Colonic mucosa (tissue), 4 donors: ENCODE measurements at regions not wholly inside any gene's neighbourhood (a gene's known extent, or its start where the extent isn't known, plus 50 kb on each side); places are given as distances from the start of the nearest gene placed in this dataset.

Source experiments
- DNase-seq: peaks from one replicate; pipeline ENCODE4 v3.0.0-alpha.2; 2020
- H3K27ac ChIP-seq: fragments of 200-600 bp; one replicate; pipeline ENCODE4 v1.8.0; 2021
- H3K27me3 ChIP-seq: fragments of 200-600 bp; one replicate; pipeline ENCODE4 v1.8.0; 2021
- H3K36me3 ChIP-seq: fragments of 200-600 bp; one replicate; pipeline ENCODE4 v1.8.0; 2021
- H3K4me1 ChIP-seq: fragments of 200-600 bp; one replicate; pipeline ENCODE4 v1.8.0; 2021; ENCODE audit warnings: mild to moderate bottlenecking
- H3K4me3 ChIP-seq: fragments of 200-600 bp; one replicate; pipeline ENCODE4 v1.8.0; 2021
- H3K9ac ChIP-seq, 2 donors: one replicate each; pipeline ENCODE4 v1.7.0; 2013; ENCODE audit warnings: control low read depth in 2 of 2, low read depth in 2 of 2, low read length in 2 of 2
- H3K9me3 ChIP-seq: fragments of 200-600 bp; one replicate; pipeline ENCODE4 v1.8.0; 2021
- intact Hi-C: fragments of 100-400 bp; cut with DNase I; formaldehyde crosslinking; loops from one replicate; pipeline ENCODE4 v1.14.1; 2022
- TF ChIP-seq, protein P1 (sequence below): fragments of 200-600 bp; IDR thresholded peaks from one replicate; pipeline ENCODE4 v1.8.0; 2022; ENCODE audit warnings: antibody characterized with exemption, mild to moderate bottlenecking
- donor health status: healthy.
- donor health status: DM: no; HTN: no; CAD: no.
- donor health status: DM: no; HTN: no; CAD: no.

DNA sequence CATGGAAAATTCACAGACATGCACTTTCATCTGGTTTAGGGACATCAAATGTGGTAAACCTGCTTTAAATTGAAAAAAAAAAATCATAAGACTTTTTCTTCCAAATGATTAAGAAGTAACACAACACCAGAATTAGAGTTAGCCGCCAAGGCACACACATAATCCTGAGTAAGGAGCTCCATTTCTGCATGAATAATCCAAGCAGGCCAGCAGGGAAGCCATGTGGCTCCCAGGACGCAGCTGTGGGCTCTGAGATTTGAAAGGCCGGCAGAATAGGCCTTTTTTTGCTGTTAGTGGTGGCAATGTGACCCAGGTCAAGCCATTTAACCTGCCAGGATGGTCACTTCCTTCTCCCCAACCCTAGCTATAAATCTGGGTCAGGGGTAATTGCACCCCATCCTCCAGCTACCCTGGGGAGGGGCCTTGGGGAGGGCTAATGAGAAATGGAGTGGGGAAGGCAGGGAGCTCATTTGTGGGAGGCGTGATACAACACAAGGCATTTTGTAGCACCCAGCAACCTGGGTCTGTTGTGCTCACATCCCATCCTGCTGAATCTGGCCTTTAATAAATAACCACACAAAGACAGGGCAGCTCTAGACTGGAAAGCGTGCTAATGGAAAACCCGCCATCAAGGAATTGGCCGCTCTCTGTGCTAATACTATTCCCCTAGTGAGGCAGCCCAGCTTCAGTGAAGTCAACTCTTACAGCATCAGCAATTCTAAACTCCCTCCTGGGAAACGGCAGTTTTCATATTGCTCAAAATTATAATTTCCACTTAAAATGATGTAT lies 178.5 kb downstream of the RHOU start:
- no peaks in the 10 kb centered on the region for H3K36me3 ChIP-seq
- H3K4me1 ChIP-seq = no peaks in the 10 kb centered on the region
- intact Hi-C loops = no loop called here
- TF ChIP-seq, protein P1, sequence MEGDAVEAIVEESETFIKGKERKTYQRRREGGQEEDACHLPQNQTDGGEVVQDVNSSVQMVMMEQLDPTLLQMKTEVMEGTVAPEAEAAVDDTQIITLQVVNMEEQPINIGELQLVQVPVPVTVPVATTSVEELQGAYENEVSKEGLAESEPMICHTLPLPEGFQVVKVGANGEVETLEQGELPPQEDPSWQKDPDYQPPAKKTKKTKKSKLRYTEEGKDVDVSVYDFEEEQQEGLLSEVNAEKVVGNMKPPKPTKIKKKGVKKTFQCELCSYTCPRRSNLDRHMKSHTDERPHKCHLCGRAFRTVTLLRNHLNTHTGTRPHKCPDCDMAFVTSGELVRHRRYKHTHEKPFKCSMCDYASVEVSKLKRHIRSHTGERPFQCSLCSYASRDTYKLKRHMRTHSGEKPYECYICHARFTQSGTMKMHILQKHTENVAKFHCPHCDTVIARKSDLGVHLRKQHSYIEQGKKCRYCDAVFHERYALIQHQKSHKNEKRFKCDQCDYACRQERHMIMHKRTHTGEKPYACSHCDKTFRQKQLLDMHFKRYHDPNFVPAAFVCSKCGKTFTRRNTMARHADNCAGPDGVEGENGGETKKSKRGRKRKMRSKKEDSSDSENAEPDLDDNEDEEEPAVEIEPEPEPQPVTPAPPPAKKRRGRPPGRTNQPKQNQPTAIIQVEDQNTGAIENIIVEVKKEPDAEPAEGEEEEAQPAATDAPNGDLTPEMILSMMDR = no peak
- DNase-seq = no peak
- no peak overlapping the region for H3K9ac ChIP-seq
- no peak overlapping the region for H3K27ac ChIP-seq
- no peak overlapping the region for H3K4me3 ChIP-seq
- H3K27me3 ChIP-seq = no peaks in the 10 kb centered on the region
- H3K9me3 ChIP-seq = no peaks in the 10 kb centered on the region

DNA sequence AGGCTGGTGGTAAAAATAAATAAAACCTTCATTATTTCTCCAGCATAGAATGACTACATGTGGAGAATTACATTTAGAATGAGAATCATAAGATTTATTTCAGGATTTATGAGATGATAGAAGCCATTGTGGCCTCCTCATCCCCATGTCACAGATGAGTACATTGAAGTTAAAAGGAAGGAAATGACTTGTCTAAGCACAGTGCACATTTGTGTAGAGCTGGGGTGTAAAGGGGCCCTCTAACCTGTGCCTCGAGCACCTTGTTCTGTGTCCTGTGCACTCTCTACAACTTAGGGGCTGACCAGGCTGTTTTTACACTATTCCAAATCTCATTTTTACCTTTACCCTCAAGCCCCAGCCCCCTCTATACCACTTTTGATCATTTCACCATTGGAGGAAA lies 179.4 kb downstream of the RHOU start:
- H3K27ac ChIP-seq = no peak overlapping the region
- no peaks in the 10 kb centered on the region for H3K9me3 ChIP-seq
- TF ChIP-seq, protein P1 = no peak
- no peak overlapping the region for H3K4me3 ChIP-seq
- H3K9ac ChIP-seq = no peak overlapping the region
- no peak for DNase-seq
- no peaks in the 10 kb centered on the region for H3K36me3 ChIP-seq
- no peaks in the 10 kb centered on the region for H3K27me3 ChIP-seq
- intact Hi-C loops = no loop called here
- no peaks in the 10 kb centered on the region for H3K4me1 ChIP-seq

DNA sequence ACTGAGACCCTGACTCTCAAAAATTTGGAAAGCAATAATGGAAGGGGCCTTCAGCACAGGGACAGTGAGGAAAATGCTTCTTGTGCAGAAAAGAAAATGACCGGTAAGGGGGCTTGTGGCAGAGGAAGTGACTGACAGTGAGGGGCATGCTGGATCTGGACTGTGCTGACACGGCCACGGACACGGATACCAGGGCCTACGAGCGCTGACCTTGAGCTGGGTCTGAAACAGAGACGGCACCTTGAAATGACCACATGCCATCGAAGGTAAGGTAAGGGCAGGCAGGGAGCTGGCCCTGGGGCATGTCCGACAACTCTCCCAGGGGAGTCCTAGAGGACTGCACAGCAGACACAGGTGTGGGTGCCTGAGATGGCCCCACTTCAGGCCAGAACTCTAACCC lies 182.1 kb downstream of the RHOU start:
- no peak overlapping the region for H3K9ac ChIP-seq
- no peaks in the 10 kb centered on the region for H3K9me3 ChIP-seq
- intact Hi-C loops = no loop called here
- no peaks in the 10 kb centered on the region for H3K4me1 ChIP-seq
- TF ChIP-seq, protein P1 = no peak
- H3K4me3 ChIP-seq = no peak overlapping the region
- no peak overlapping the region for H3K27ac ChIP-seq
- no peak for DNase-seq
- no peaks in the 10 kb centered on the region for H3K27me3 ChIP-seq
- no peaks in the 10 kb centered on the region for H3K36me3 ChIP-seq

DNA sequence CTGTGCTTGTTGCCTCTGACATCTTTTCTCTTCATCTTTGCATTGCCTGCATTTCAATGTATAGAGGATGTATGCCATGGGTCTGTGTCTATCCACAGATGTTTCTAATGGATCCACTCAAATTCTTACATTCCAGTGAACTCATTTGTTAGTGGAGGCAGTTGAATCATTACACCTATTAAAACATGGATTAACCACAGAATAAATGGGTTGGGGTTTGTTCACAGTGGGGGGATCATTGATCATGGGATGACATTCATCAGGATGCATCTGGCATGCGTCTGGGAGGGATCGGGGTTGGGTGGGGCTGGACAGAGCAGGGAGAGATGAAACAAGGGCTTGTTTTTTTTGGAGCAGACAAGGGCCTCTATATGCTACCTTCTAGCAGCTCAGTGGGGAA lies 182.5 kb downstream of the RHOU start:
- intact Hi-C loops = no loop called here
- Histone ChIP-seq H3K27ac (no peak overlapping the region), H3K9me3 (no peaks in the 10 kb centered on the region), H3K27me3 (no peaks in the 10 kb centered on the region), H3K4me3 (no peak overlapping the region), H3K36me3 (no peaks in the 10 kb centered on the region), H3K4me1 (no peaks in the 10 kb centered on the region), H3K9ac (no peak overlapping the region)
- TF ChIP-seq, protein P1 = no peak
- no peak for DNase-seq

DNA sequence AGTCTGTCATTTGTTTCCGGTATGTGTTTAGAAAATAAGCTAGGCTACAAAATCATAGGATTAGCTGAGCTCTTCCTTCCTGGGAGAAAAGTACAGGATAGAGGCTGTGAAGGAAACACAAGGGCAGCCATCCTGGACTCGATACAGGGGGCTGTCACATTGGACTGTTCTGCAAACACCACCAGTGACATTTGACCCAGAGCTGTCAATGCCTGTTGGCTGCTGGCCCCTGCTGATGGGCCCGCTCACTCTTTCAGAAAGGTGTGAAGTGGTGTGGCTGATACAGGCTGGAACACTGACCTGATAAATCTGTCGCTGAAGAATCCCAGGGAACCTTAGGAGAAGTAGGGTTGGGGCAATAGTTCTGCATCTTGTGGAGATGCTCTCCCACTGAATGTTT lies 183.1 kb downstream of the RHOU start:
- no peak overlapping the region for H3K9ac ChIP-seq
- no peaks in the 10 kb centered on the region for H3K27me3 ChIP-seq
- no peaks in the 10 kb centered on the region for H3K36me3 ChIP-seq
- no peaks in the 10 kb centered on the region for H3K9me3 ChIP-seq
- no peak for DNase-seq
- H3K4me3 ChIP-seq = no peak overlapping the region
- TF ChIP-seq, protein P1 = no peak
- no peak overlapping the region for H3K27ac ChIP-seq
- intact Hi-C loops = no loop called here
- no peaks in the 10 kb centered on the region for H3K4me1 ChIP-seq
